Endothelial cell of umbilical vein (primary cell): ENCODE measurements at regions not wholly inside any gene's neighbourhood (a gene's known extent, or its start where the extent isn't known, plus 50 kb on each side); places are given as distances from the start of the nearest gene placed in this dataset.

Source experiments
- BruUV-seq: library from RNA; stranded (reverse); fragments of 400-500 nt; replicated peaks from 2 replicates; lab custom pipeline; 2021; lab: Mats Ljungman, UMichigan
- CTCF ChIA-PET: fragments of 300-600, 350-600 bp; sonication (Branson Sonifier 250); formaldehyde crosslinking; loops from one replicate; lab custom pipeline; 2021; ENCODE audit warnings: antibody characterized with exemption, inconsistent platforms; lab: Charles Lee
- POLR2A ChIA-PET: fragments of 300-600, 350-600 bp; sonication (Branson Sonifier 250); formaldehyde crosslinking; loops from one replicate; lab custom pipeline; 2021; ENCODE audit warnings: antibody characterized with exemption, inconsistent platforms; lab: Charles Lee
- DNase-seq: peaks from one replicate; pipeline ENCODE4 v3.0.0-alpha.2; 2011; ENCODE audit warnings: low read depth, low spot score
- FAIRE-seq: peaks from 2 replicates; lab custom pipeline; 2011; peaks lifted over from hg19 to GRCh38; lab: Jason Lieb, UNC
- H2AFZ ChIP-seq: 2 replicates; pipeline ENCODE4 v1.6.0; 2012; ENCODE audit warnings: low read depth, low read length, control low read depth, inconsistent platforms
- H3K27ac ChIP-seq: 2 replicates; pipeline ENCODE4 v1.5.1; 2011; ENCODE audit warnings: low read depth, mild to moderate bottlenecking, control low read depth, low read length, moderate library complexity; ENCODE audit not compliant: insufficient read depth
- H3K27me3 ChIP-seq, 2 experiments: 2 replicates each; pipeline versions ENCODE4 v1.6.0 to v1.6.1; 2011; ENCODE audit warnings: low read length in 2 of 2, mixed read lengths in 1 of 2; ENCODE audit not compliant: control insufficient read depth in 2 of 2, insufficient read depth in 2 of 2
- H3K36me3 ChIP-seq, 2 experiments: 2 replicates in 1 of 2; 3 replicates in 1 of 2; pipeline ENCODE4 v1.5.1; 2011; ENCODE audit warnings: low read length in 2 of 2, mild to moderate bottlenecking in 1 of 2, moderate library complexity in 1 of 2; ENCODE audit not compliant: control insufficient read depth in 2 of 2, insufficient read depth in 2 of 2; ENCODE audit errors: extremely low read depth in 1 of 2
- H3K4me1 ChIP-seq: 3 replicates; pipeline ENCODE4 v1.5.1; 2011; ENCODE audit warnings: mild to moderate bottlenecking, low read length; ENCODE audit not compliant: control insufficient read depth, insufficient read depth; ENCODE audit errors: extremely low read depth
- H3K4me2 ChIP-seq: 2 replicates; pipeline ENCODE4 v1.6.1; 2011; ENCODE audit warnings: low read length, control low read depth, mixed read lengths; ENCODE audit not compliant: insufficient read depth
- H3K4me3 ChIP-seq, 3 experiments: fragments of 200-600 bp in 1 of 3; sonication (generic), shearing (Covaris generic) in 1 of 3; replicated peaks in 1 of 3; 2 replicates each; pipeline ENCODE4 v1.5.1; 2011 to 2016; ENCODE audit warnings: control low read depth in 3 of 3, low read length in 3 of 3, mild to moderate bottlenecking in 2 of 3, inconsistent platforms in 1 of 3, low read depth in 1 of 3, moderate library complexity in 1 of 3; ENCODE audit not compliant: insufficient read depth in 1 of 3
- H3K79me2 ChIP-seq: 2 replicates; pipeline ENCODE4 v1.6.0; 2012; ENCODE audit warnings: low read length, inconsistent platforms; ENCODE audit not compliant: control insufficient read depth, insufficient read depth
- H3K9ac ChIP-seq: replicated peaks from 2 replicates; pipeline ENCODE3; 2011; ENCODE audit warnings: low read length, control low read depth; ENCODE audit not compliant: insufficient read depth; ENCODE audit errors: extremely low read depth
- H3K9me1 ChIP-seq: replicated peaks from 3 replicates; pipeline ENCODE4 v1.6.0; 2011; ENCODE audit warnings: mild to moderate bottlenecking, low read length; ENCODE audit not compliant: control insufficient read depth, insufficient read depth; ENCODE audit errors: extremely low read depth
- H3K9me3 ChIP-seq: replicated peaks from 2 replicates; pipeline ENCODE4 v1.5.1; 2012; ENCODE audit warnings: low read length, inconsistent platforms; ENCODE audit not compliant: control insufficient read depth, insufficient read depth
- H4K20me1 ChIP-seq: replicated peaks from 2 replicates; pipeline ENCODE3; 2011; ENCODE audit warnings: mild to moderate bottlenecking, low read length; ENCODE audit not compliant: control insufficient read depth, insufficient read depth; ENCODE audit errors: extremely low read depth
- EZH2 ChIP-seq: IDR thresholded peaks from 2 replicates; pipeline ENCODE4 v1.6.1; 2012; ENCODE audit warnings: borderline replicate concordance, low read depth, mild to moderate bottlenecking, moderate library complexity, low read length, inconsistent platforms; ENCODE audit not compliant: severe bottlenecking
- GATA2 ChIP-seq: IDR thresholded peaks from 2 replicates; pipeline ENCODE4 v1.7.0; 2011; ENCODE audit warnings: low read depth, mild to moderate bottlenecking, moderate library complexity, mixed read lengths, low read length; ENCODE audit not compliant: insufficient read length, insufficient read depth
- POLR2A ChIP-seq: IDR thresholded peaks from 2 replicates; pipeline ENCODE4 v1.6.1; 2012; ENCODE audit warnings: low read depth, mild to moderate bottlenecking, control low read depth, low read length
- POLR2AphosphoS5 ChIP-seq: IDR thresholded peaks from 2 replicates; pipeline ENCODE4 v1.6.1; 2012; ENCODE audit warnings: low read depth, mild to moderate bottlenecking, control low read depth, low read length, moderate library complexity; ENCODE audit not compliant: insufficient read depth
- dilution Hi-C: fragments of 300-500 bp; cut with MboI; formaldehyde crosslinking; loops from one replicate; pipeline ENCODE4 v1.15.0; 2019; ENCODE audit warnings: low sequenced_read_pairs; ENCODE audit not compliant: extremely low pct_ligation_motif_present
- intact Hi-C: fragments of 100-400 bp; cut with micrococcal nuclease; formaldehyde crosslinking; loops from one replicate; pipeline ENCODE4 v1.10.0; 2022
- TF ChIP-seq, protein P1 (sequence below), 2 donors: IDR thresholded peaks; 1 replicate in 1 of 2; 2 replicates in 1 of 2; pipeline ENCODE4 v1.5.1; 2011; ENCODE audit warnings: low read length in 2 of 2, mild to moderate bottlenecking in 2 of 2, moderate library complexity in 2 of 2, control low read depth in 1 of 2, inconsistent platforms in 1 of 2, low read depth in 1 of 2; ENCODE audit not compliant: insufficient read depth in 1 of 2; ENCODE audit errors: extremely low read depth in 1 of 2

DNA sequence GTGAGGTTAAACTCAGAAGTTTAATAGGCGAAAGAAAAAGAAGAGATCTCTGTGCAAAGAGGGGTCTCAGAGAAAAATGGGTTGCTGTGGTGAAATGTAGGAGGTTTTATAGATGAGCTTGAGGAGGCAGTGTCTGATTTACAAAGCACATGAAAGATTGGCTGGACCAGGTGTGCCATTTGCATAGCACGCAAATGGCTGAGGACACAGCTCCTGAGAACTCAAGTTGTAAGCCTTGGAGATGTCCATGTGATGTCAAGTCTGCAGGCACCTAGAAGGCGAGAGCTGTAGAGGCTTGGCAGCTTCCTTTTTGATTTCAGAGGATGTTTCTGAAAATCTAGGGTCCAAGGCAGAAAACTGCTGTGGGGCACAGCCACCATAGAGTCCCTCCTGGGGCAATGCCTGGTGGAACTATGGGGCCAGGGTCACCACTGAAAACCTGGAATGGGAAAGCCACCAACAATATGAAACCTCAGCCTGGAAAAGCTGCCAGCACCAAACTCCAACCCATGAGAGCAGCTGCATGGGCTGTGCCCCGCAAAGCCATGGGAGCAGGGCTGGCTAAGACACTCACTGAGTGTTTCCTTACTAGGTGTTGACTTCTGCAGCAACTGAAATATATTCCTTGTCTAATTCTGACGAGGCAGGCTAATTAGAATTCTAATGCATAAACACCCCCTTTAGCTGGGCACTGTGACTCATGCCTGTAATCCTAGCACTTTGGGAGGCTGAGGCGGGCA lies 96.9 kb upstream of the TNS3 start:
- intact Hi-C loops: no loop called here
- no TSS peak for BruUV-seq
- Histone ChIP-seq H3K27ac (no peak overlapping the region), H3K36me3 (no peaks in the 10 kb centered on the region), H3K9me3 (no peaks in the 10 kb centered on the region), H3K4me2 (no peak overlapping the region), H3K79me2 (no peaks in the 10 kb centered on the region), H3K4me3 (no peak overlapping the region), H3K27me3 (peaks cover 0 to 2% of the 10 kb centered on the region in 2 experiments), H3K9me1 (no peaks in the 10 kb centered on the region), H4K20me1 (no peaks in the 10 kb centered on the region), H2AFZ (no peak overlapping the region), H3K9ac (no peak overlapping the region), H3K4me1 (no peaks in the 10 kb centered on the region)
- no peak for TF ChIP-seq POLR2AphosphoS5
- no peak for TF ChIP-seq EZH2
- no peak for TF ChIP-seq POLR2A
- dilution Hi-C loops: no loop called here
- ChIA-PET CTCF (interaction anchor here (0.9 to 1.0 kb wide), 2 partner anchors 9 to 113 kb away, joined by 3 read pairs; no protein-coding TSS in a partner anchor), POLR2A (no interaction called here)
- FAIRE-seq: no peak
- DNase-seq: no peak

GRCh38 chr7:47677664-47678063 lies 95.8 kb upstream of the TNS3 start:
- no peak for TF ChIP-seq GATA2
- TF ChIP-seq, protein P1, sequence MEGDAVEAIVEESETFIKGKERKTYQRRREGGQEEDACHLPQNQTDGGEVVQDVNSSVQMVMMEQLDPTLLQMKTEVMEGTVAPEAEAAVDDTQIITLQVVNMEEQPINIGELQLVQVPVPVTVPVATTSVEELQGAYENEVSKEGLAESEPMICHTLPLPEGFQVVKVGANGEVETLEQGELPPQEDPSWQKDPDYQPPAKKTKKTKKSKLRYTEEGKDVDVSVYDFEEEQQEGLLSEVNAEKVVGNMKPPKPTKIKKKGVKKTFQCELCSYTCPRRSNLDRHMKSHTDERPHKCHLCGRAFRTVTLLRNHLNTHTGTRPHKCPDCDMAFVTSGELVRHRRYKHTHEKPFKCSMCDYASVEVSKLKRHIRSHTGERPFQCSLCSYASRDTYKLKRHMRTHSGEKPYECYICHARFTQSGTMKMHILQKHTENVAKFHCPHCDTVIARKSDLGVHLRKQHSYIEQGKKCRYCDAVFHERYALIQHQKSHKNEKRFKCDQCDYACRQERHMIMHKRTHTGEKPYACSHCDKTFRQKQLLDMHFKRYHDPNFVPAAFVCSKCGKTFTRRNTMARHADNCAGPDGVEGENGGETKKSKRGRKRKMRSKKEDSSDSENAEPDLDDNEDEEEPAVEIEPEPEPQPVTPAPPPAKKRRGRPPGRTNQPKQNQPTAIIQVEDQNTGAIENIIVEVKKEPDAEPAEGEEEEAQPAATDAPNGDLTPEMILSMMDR (IDR thresholded peaks at IDR 0.05; ENCODE audit: extremely low read depth in 1 of 2, insufficient read depth in 1 of 2, low read depth in 1 of 2, low read length in 2 of 2): no peak
- no peak for TF ChIP-seq POLR2AphosphoS5
- DNase-seq (no peak), FAIRE-seq (no peak)
- Histone ChIP-seq H3K4me3 (no peak overlapping the region), H2AFZ (no peak overlapping the region), H3K79me2 (no peaks in the 10 kb centered on the region), H3K27me3 (peaks cover 0 to 2% of the 10 kb centered on the region in 2 experiments), H3K4me1 (no peaks in the 10 kb centered on the region), H3K9me1 (no peaks in the 10 kb centered on the region), H3K36me3 (no peaks in the 10 kb centered on the region), H4K20me1 (no peaks in the 10 kb centered on the region), H3K9me3 (no peaks in the 10 kb centered on the region), H3K9ac (no peak overlapping the region), H3K27ac (no peak overlapping the region), H3K4me2 (no peak overlapping the region)
- dilution Hi-C loops (no loop called here), intact Hi-C loops (no loop called here)
- CTCF ChIA-PET: no interaction called here
- BruUV-seq: no TSS peak
- POLR2A ChIA-PET: no interaction called here
